ENCODE measurements at regions not wholly inside any gene's neighbourhood (a gene's known extent, or its start where the extent isn't known, plus 50 kb on each side); places are given as distances from the start of the nearest gene placed in this dataset.

GRCh38 chr14:35212471-35213142 is 79.6 kb upstream of the PSMA6 start:
- no peak for DNase-seq (ENCODE audit: low spot score)
- POLR2A ChIA-PET: interaction anchor here (0.5 to 0.7 kb wide), 2 partner anchors 163 to 204 kb away, joined by 3 to 4 read pairs; no protein-coding TSS in a partner anchor
- H2AFZ ChIP-seq (ENCODE audit: low read length): no peak overlapping the region
- H3K79me2 ChIP-seq (ENCODE audit: insufficient read depth, low read depth, low read length): no peaks in the 10 kb centered on the region
- H4K20me1 ChIP-seq (ENCODE audit: insufficient read depth, low read length): no peaks in the 10 kb centered on the region
- H3K4me2 ChIP-seq (ENCODE audit: low read length): no peak overlapping the region
- peaks cover 4% of the 10 kb centered on the region; the same call in 1 of the 2 replicates for H3K36me3 ChIP-seq (ENCODE audit: insufficient read depth, low read length)
- TF ChIP-seq EZH2phosphoT487 (IDR thresholded peaks at IDR 0.05; ENCODE audit: borderline replicate concordance, low read depth, low read length) (no peak), CTCF (conservative IDR thresholded peaks at IDR 0.05; ENCODE audit: low read length) (no peak)
- CTCF ChIA-PET (ENCODE audit: unreplicated experiment): interaction anchor here (0.6 kb wide), 1 partner anchor 193 kb away, joined by 3 read pairs; no protein-coding TSS in a partner anchor
- intact Hi-C loops (cut with micrococcal nuclease; ENCODE audit: unreplicated experiment): no loop called here
- BruUV-seq (replicated peaks): no TSS peak
- no peaks in the 10 kb centered on the region for H3K4me1 ChIP-seq (ENCODE audit: insufficient read depth, low read length, poor library complexity, severe bottlenecking)
- H3K4me3 ChIP-seq (ENCODE audit: low read depth, low read length, poor library complexity, severe bottlenecking): no peak overlapping the region
- H3K9me3 ChIP-seq (ENCODE audit: low read length): no peaks in the 10 kb centered on the region
- no peak overlapping the region for H3K27ac ChIP-seq (ENCODE audit: low read depth, low read length, poor library complexity, severe bottlenecking)
- no peaks in the 10 kb centered on the region for H3K9me2 ChIP-seq (ENCODE audit: insufficient read depth, low read length)

- intact Hi-C loops (cut with micrococcal nuclease; ENCODE audit: unreplicated experiment): no loop called here
- ChIA-PET CTCF (ENCODE audit: unreplicated experiment) (interaction anchor here (0.6 kb wide), 1 partner anchor 193 kb away, joined by 3 read pairs; no protein-coding TSS in a partner anchor), POLR2A (interaction anchor here (0.5 kb wide), 1 partner anchor 162 kb away, joined by 4 read pairs; no protein-coding TSS in a partner anchor)
- no peak overlapping the region for H3K27ac ChIP-seq (ENCODE audit: low read depth, low read length, poor library complexity, severe bottlenecking)
- H3K9me2 ChIP-seq (ENCODE audit: insufficient read depth, low read length): no peaks in the 10 kb centered on the region
- H3K4me1 ChIP-seq (ENCODE audit: insufficient read depth, low read length, poor library complexity, severe bottlenecking): no peaks in the 10 kb centered on the region
- no peak for DNase-seq (ENCODE audit: low spot score)
- no TSS peak for BruUV-seq (replicated peaks)
- no peak overlapping the region for H3K4me3 ChIP-seq (ENCODE audit: low read depth, low read length, poor library complexity, severe bottlenecking)
- no peaks in the 10 kb centered on the region for H3K79me2 ChIP-seq (ENCODE audit: insufficient read depth, low read depth, low read length)
- no peak overlapping the region for H2AFZ ChIP-seq (ENCODE audit: low read length)
- H3K4me2 ChIP-seq (ENCODE audit: low read length): no peak overlapping the region
- no peak for TF ChIP-seq CTCF (conservative IDR thresholded peaks at IDR 0.05; ENCODE audit: low read length)
- no peak for TF ChIP-seq EZH2phosphoT487 (IDR thresholded peaks at IDR 0.05; ENCODE audit: borderline replicate concordance, low read depth, low read length)
- H3K9me3 ChIP-seq (ENCODE audit: low read length): no peaks in the 10 kb centered on the region
- H4K20me1 ChIP-seq (ENCODE audit: insufficient read depth, low read length): no peaks in the 10 kb centered on the region
- peaks cover 4% of the 10 kb centered on the region for H3K36me3 ChIP-seq (ENCODE audit: insufficient read depth, low read length)
Measured at GRCh38 chr14:35213143-35213788, 78.9 kb upstream of the PSMA6 start.
